ENCODE measurements at regions not wholly inside any gene's neighbourhood (a gene's known extent, or its start where the extent isn't known, plus 50 kb on each side); places are given as distances from the start of the nearest gene placed in this dataset.

DNA sequence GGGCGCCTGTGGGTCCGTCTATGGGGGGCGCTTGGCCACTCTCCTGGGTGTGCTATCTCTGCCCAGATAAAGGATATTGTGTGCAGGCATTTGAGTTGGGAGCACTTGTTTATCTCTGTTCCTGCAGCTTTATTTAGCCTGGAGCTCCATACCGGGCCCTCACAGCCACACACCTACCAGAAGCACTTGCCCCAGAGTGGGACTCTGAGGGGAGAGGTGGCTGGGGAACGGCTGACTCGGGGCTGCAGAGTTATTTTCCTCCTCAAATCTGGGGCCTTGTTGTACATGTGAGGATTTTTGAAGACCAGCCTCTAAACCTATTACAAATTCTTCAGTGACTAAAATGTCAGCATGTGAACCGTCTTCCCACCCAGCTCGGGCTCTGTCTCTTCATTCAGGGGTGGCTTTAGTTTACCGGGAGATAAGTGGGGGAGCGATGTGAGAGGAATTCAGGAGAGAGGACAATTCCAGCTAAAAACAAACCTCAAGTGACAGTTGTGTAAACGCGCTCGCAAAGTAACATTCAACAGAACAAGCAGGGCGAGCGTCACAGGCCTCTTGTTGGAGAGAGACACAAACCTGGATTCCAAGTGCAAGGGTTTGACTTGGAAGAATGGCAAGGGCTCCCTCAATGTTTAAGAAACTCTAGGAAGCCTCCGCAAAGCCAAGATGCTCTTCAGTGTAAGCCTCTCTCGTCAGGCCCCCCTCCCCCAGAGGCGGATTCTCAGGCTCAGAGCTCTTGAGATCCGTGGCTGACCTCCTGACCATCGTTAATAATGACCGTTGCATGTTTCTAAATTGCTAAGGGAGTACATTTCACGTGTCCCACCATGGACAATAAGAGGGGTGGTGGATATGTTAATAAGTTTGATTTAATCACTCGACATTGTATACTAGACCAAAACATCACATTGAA, 548.9 kb downstream of the QKI start:
- Histone ChIP-seq H3K27me3 (ENCODE audit: low read depth, low read length) (no peaks in the 10 kb centered on the region), H3K9ac (ENCODE audit: low read length) (no peak overlapping the region), H3K4me3 (ENCODE audit: low read length) (no peak overlapping the region), H3K9me3 (ENCODE audit: insufficient read depth, low read length) (no peaks in the 10 kb centered on the region), H3K4me2 (ENCODE audit: low read length) (no peak overlapping the region), H3K4me1 (ENCODE audit: low read length) (peaks cover 11% of the 10 kb centered on the region), H4K20me1 (ENCODE audit: insufficient read depth, low read length) (no peaks in the 10 kb centered on the region), H3K27ac (ENCODE audit: low read length) (no peak overlapping the region), H3K79me2 (ENCODE audit: low read length) (no peaks in the 10 kb centered on the region), H2AFZ (ENCODE audit: low read depth, low read length) (no peak overlapping the region), H3K36me3 (replicated peaks; ENCODE audit: low read depth, low read length) (no peaks in the 10 kb centered on the region)
- TF ChIP-seq, protein P1, sequence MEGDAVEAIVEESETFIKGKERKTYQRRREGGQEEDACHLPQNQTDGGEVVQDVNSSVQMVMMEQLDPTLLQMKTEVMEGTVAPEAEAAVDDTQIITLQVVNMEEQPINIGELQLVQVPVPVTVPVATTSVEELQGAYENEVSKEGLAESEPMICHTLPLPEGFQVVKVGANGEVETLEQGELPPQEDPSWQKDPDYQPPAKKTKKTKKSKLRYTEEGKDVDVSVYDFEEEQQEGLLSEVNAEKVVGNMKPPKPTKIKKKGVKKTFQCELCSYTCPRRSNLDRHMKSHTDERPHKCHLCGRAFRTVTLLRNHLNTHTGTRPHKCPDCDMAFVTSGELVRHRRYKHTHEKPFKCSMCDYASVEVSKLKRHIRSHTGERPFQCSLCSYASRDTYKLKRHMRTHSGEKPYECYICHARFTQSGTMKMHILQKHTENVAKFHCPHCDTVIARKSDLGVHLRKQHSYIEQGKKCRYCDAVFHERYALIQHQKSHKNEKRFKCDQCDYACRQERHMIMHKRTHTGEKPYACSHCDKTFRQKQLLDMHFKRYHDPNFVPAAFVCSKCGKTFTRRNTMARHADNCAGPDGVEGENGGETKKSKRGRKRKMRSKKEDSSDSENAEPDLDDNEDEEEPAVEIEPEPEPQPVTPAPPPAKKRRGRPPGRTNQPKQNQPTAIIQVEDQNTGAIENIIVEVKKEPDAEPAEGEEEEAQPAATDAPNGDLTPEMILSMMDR (IDR thresholded peaks at IDR 0.05; ENCODE audit: low read depth, low read length), result no peak
- no peak for TF ChIP-seq EZH2phosphoT487 (IDR thresholded peaks at IDR 0.05; ENCODE audit: low read depth)

DNA sequence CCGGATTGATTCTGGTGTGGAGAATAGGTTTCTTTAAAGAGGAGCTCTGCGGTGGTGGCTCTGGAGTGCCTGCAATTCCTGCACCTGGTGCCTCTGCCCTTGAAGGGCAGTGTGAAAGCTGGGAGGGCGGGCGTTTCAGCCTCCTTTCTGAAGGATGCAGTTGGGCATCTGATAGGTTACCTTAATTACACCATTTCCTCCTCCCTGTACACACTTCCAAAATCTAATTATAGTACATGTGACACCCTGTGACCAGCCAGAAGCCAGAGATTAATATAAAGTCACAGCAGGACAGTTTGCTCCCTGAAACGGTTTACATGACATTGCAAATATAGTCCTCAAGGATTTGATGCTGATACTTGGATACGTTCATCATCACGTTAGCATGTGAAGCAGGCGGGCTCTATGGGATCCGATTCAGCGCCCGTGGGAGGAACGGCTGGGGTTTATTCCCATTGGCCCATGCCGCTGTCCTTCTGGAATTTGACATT, 548.2 kb downstream of the QKI start:
- Histone ChIP-seq H3K79me2 (ENCODE audit: low read length) (no peaks in the 10 kb centered on the region), H3K27ac (ENCODE audit: low read length) (no peak overlapping the region), H3K36me3 (replicated peaks; ENCODE audit: low read depth, low read length) (no peaks in the 10 kb centered on the region), H3K4me1 (ENCODE audit: low read length) (peaks cover 19% of the 10 kb centered on the region), H3K4me3 (ENCODE audit: low read length) (no peak overlapping the region), H2AFZ (ENCODE audit: low read depth, low read length) (no peak overlapping the region), H3K9me3 (ENCODE audit: insufficient read depth, low read length) (no peaks in the 10 kb centered on the region), H3K27me3 (ENCODE audit: low read depth, low read length) (no peaks in the 10 kb centered on the region), H3K9ac (ENCODE audit: low read length) (no peak overlapping the region), H3K4me2 (ENCODE audit: low read length) (no peak overlapping the region), H4K20me1 (ENCODE audit: insufficient read depth, low read length) (no peaks in the 10 kb centered on the region)
- TF ChIP-seq, protein P1 (IDR thresholded peaks at IDR 0.05; ENCODE audit: low read depth, low read length), result no peak
- TF ChIP-seq EZH2phosphoT487 (IDR thresholded peaks at IDR 0.05; ENCODE audit: low read depth), result no peak

DNA sequence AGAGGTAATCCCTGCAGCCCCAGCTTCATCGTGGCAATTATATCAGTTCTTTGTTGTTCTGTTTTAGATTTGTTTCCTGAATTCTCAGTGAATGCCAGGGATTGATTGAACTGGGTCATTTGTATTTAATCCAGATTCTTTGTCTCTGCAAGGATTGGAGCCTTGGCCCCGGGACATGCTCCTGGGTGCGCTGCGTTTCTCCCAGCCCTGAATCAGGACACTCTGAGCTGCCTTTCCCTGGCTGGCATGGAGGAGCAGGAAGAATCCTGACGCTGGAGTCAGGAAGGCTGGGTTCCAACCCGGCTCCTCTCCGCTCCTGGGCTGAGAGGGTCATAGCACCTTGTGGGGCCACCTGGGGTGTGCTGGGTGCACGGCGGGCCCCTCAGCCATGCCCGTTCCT, 545.6 kb downstream of the QKI start:
- H3K79me2 ChIP-seq (ENCODE audit: low read length), result no peaks in the 10 kb centered on the region
- peaks cover 4% of the 10 kb centered on the region; the same call in 1 of the 2 replicates for H3K27me3 ChIP-seq (ENCODE audit: low read depth, low read length)
- H3K4me1 ChIP-seq (ENCODE audit: low read length), result peaks cover 30% of the 10 kb centered on the region
- H3K4me3 ChIP-seq (ENCODE audit: low read length), result no peak overlapping the region
- H3K9me3 ChIP-seq (ENCODE audit: insufficient read depth, low read length), result no peaks in the 10 kb centered on the region
- TF ChIP-seq, protein P1 (IDR thresholded peaks at IDR 0.05; ENCODE audit: low read depth, low read length), result no peak
- TF ChIP-seq EZH2phosphoT487 (IDR thresholded peaks at IDR 0.05; ENCODE audit: low read depth), result no peak
- H3K36me3 ChIP-seq (replicated peaks; ENCODE audit: low read depth, low read length), result no peaks in the 10 kb centered on the region
- no peaks in the 10 kb centered on the region for H4K20me1 ChIP-seq (ENCODE audit: insufficient read depth, low read length)
- H2AFZ ChIP-seq (ENCODE audit: low read depth, low read length), result no peak overlapping the region
- H3K27ac ChIP-seq (ENCODE audit: low read length), result no peak overlapping the region
- H3K4me2 ChIP-seq (ENCODE audit: low read length), result no peak overlapping the region
- no peak overlapping the region for H3K9ac ChIP-seq (ENCODE audit: low read length)

DNA sequence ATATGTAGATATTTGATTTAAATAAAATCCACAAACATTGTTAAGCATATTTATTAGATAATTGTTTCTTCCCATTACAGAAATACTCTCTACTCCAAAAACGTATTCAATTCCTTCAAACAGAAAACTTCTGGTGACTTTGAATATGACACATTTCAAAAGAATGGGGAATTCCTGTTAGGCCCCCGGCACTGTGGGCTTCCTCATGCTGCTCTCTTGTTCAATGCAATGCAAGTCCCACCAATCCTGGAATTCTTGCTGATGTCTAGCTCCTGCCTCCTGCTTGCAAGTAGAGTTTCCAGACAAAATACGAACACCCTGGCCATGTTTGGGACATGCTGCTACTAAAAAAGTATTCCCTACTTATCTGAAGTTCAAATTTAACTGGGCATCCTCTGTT, 544.1 kb downstream of the QKI start:
- TF ChIP-seq, protein P1 (IDR thresholded peaks at IDR 0.05; ENCODE audit: low read depth, low read length), result no peak
- no peak for TF ChIP-seq EZH2phosphoT487 (IDR thresholded peaks at IDR 0.05; ENCODE audit: low read depth)
- Histone ChIP-seq H3K79me2 (ENCODE audit: low read length) (no peaks in the 10 kb centered on the region), H3K4me1 (ENCODE audit: low read length) (peaks cover 30% of the 10 kb centered on the region)

More for the DNA sequence above, 544.1 kb downstream of the QKI start:
- H2AFZ ChIP-seq (ENCODE audit: low read depth, low read length), result no peak overlapping the region
- H3K27ac ChIP-seq (ENCODE audit: low read length), result no peak overlapping the region
- peak overlapping the region; percentile 57 for H3K4me2 ChIP-seq (ENCODE audit: low read length)
- H3K27me3 ChIP-seq (ENCODE audit: low read depth, low read length), result peaks cover 4% of the 10 kb centered on the region; the same call in 1 of the 2 replicates
- no peaks in the 10 kb centered on the region for H4K20me1 ChIP-seq (ENCODE audit: insufficient read depth, low read length)
- H3K9ac ChIP-seq (ENCODE audit: low read length), result no peak overlapping the region
- H3K9me3 ChIP-seq (ENCODE audit: insufficient read depth, low read length), result no peaks in the 10 kb centered on the region
- no peak overlapping the region for H3K4me3 ChIP-seq (ENCODE audit: low read length)
- no peaks in the 10 kb centered on the region for H3K36me3 ChIP-seq (replicated peaks; ENCODE audit: low read depth, low read length)
